HG03097 (cell line): ENCODE measurements at regions not wholly inside any gene's neighbourhood (a gene's known extent, or its start where the extent isn't known, plus 50 kb on each side); places are given as distances from the start of the nearest gene placed in this dataset.
A peak's percentile ranks its signal among the peaks of the same experiment; 100 is the strongest.
"Not testable (repeated sequence)": the region's sequence is repeated elsewhere in the genome, so short reads cannot be mapped to it uniquely, and the experiment has no call there.

Experiments used
- ATAC-seq: cut with Tn5 transposase; IDR thresholded peaks from one replicate; pipeline ENCODE4 v1.9.1; 2021; ENCODE audit not compliant: unreplicated experiment, low FRiP score

- ATAC-seq: no peak
Observed at GRCh38 chr11:29263971-29264682, 752.7 kb downstream of the KCNA4 start.

DNA sequence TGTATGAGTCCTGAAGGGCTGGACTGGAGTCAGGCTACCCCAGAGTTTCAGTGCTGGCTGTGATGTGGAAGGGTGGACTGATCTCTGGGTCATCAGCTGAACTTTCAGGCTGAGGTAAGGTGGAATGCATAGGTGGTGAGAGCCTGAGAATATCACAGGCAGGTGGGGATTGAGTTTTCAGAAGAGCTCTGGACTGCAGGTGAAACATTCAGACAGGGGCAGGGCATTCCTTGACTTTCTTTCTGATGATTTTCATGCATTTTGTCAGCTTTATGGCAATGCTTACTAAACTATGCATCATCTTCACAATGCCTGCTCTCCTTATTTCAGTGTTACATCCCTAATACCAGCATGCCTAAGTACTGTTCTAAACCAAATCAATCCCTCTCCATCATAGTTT lies 755.0 kb downstream of the KCNA4 start:
- no peak for ATAC-seq

DNA sequence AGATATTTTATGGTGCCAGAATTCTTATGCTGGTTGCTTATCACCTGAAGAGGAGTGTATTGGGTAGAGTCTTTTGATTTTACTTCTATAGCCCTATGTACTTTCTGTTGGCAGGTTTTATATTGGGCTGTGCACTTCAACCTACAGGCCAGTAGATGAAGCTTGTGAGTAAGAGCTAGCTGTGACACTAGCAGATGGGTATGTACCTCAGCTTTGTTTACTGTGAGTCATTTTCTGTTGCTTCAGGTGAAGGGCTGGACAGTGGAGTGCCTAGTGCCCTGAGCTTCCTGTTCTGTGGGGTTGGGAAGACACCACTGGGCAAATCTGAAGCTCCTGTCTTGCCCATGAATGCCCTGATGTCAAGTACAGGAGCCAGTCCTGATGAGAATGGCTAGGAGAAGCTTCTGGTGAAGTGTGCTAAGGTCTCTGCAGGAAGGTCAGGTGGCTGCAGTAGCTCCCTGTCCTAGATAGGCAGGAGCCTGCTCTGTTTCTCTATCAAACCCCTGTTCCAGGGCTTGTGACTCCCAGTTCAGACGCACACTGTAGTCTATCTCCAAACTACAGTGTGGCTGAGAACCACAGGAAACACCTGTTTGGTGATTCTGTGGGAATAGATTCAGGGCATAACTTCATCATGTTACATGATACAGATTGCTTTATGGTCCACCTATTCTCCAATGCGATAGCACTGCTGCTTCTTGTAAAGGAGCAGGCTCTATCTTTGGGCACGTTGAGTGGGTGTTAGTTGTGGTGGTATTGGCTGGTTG lies 755.7 kb downstream of the KCNA4 start:
- ATAC-seq: no peak

- ATAC-seq: no peak
Observed at GRCh38 chr11:29258411-29258810, 758.4 kb downstream of the KCNA4 start.

- ATAC-seq: no peak
Observed at GRCh38 chr11:29256580-29256979, 760.2 kb downstream of the KCNA4 start.

- no peak for ATAC-seq
Observed at GRCh38 chr11:29255401-29255800, 761.4 kb downstream of the KCNA4 start.

- ATAC-seq: peak; percentile 43
Observed at GRCh38 chr11:29251738-29252137, 765.1 kb downstream of the KCNA4 start.

DNA sequence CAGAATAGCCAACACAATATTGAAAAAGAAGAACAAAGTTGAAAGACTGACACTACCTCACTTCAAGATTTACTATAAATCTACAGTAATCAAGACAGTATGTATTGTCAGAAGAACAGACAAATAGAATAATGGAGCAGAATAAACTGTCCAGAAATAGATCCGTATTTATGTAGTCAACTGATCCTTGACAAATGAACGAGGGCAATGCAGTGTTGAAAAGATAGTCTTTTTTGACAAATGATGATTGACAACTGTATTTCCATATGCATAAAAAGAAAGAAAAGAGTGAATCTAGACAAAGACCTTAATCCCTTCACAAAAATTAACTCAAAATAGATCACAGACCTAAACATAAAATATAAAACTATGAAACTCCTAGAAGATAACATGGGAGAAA lies 767.1 kb downstream of the KCNA4 start:
- ATAC-seq: no peak

- ATAC-seq: no peak
Observed at GRCh38 chr11:29244355-29244754, 772.5 kb downstream of the KCNA4 start.

DNA sequence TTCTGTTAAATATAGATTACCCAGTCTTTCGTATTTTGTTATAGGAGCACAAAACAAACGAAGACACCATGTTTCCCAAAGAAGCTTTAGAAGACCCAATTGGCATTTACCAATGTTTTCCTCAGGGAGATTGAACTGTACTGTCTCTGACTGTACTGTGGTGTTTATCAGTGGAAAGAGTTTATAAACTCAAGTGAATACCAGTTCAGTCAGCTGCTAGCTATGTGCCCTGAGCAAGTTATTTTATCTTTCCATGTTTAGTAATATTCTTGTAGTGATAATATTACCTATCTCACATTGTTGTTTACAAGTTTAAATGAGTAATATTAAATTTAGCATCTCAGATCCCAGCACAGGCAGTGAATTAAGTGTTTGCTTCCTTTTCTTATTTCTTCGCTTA lies 773.2 kb downstream of the KCNA4 start:
- ATAC-seq: no peak

DNA sequence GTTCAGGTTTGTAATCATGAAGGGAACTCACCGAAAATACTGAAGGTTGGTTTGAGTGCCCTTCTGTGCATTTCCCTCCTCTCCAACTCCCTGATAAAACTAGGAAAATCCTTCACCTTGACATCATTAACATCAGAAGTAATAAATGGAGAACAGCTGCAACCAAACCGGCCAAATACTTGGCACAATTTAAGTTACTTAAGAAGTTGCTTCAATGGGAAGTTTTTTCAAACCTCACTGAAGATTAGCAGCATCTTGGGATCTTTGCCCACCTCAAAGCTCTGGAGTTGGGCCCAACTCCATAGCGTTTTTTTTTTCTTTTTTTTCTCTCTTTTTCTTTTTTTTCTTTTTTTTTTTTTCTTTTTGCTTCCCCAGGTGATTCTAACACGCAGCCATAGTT lies 784.8 kb downstream of the KCNA4 start:
- no peak for ATAC-seq

- no peak for ATAC-seq
Observed at GRCh38 chr11:29231586-29231985, 785.2 kb downstream of the KCNA4 start.

DNA sequence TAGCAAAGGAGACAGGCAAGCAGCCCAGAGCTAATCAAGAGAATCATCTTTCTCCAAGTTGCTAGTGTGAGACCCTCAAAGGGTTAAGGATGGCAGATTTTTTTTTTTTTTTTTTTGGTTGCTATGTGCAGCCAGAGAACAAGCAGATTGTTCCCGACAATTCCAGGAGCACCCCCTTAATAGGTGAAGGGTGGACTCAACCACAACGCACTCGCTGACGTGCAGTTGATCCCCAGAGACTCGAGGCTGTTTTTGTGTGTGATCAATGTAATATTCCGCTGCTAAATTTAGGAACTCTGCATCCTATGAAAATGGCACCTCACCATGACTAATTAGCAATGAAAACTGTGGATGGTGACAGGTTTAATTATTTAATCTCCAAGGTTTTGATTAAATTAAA lies 789.0 kb downstream of the KCNA4 start:
- ATAC-seq: no peak

DNA sequence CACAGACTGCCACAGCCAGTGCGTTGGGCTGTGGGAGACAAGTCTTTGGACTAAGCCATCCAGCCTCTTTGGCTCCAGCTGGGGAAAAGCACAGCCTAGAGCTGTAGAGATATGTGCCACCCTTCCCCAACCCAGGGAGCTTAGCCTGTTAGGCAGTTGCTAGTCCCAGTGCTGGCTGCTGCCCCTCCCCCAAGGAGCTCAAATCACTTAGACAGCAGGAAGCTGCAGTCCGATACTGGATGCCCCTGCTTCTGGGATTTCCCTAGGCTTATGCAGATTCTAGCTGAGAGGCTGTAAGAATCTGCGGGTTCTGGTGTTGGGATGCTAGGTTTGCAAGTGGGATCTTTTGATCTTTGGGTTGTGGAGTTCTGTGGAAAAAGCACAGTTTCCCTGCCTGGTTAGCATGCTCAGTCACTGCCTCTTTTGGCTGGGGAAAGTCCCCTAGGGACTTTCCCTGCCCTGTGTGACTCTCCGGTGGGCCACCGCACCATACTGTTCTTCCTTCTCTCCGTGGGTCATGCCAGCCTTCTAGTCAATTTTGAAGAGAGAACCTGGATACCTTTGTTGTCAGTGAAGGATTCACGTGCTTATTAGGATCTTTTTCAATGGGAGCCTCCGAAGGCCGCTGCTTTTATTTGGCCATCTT lies 792.0 kb downstream of the KCNA4 start:
- ATAC-seq: no peak

- ATAC-seq: not testable (repeated sequence)
Observed at GRCh38 chr11:29219531-29219930, 797.3 kb downstream of the KCNA4 start.

- no peak for ATAC-seq
Observed at GRCh38 chr11:29217901-29218300, 798.9 kb downstream of the KCNA4 start.

- no peak for ATAC-seq
Observed at GRCh38 chr11:29214833-29215232, 802.0 kb downstream of the KCNA4 start.

DNA sequence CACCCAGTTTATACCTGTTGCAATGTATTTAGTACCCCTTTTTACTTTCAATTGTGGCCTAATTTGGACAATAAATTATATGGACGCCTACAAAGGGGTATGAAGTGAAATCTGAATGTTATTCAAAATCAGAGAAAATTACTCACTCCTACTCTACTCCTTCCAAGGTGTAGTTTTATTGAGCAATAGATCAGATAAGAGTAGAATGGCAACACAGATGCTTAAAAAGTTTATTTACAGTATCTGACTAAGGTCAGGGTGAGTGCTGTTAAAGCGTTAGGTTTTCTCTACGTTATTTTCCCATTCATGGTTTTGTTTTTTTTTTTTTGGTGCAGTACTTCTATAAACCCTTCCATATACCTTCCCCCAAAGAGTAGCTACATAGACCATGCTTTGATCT lies 805.6 kb downstream of the KCNA4 start:
- no peak for ATAC-seq

- ATAC-seq: no peak
Observed at GRCh38 chr11:29210426-29210825, 806.4 kb downstream of the KCNA4 start.

DNA sequence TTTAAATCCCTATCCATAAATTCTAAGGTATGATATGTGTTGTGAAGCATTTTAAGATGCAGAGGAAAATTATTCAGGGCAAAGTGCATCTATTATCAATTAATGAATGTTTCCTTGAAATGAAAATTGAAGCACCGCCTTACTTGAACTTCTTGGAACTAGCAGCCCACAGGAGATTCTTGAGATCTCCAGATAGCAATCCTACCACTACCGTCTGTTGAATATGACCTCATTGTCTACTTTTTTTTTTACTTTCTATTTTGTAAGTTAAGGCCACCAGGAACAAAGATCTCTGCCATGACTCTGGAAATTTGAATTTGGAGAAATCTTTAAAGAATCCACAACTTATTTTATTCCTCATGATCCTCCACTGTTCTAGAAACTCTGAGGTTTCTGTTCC lies 808.7 kb downstream of the KCNA4 start:
- no peak for ATAC-seq

DNA sequence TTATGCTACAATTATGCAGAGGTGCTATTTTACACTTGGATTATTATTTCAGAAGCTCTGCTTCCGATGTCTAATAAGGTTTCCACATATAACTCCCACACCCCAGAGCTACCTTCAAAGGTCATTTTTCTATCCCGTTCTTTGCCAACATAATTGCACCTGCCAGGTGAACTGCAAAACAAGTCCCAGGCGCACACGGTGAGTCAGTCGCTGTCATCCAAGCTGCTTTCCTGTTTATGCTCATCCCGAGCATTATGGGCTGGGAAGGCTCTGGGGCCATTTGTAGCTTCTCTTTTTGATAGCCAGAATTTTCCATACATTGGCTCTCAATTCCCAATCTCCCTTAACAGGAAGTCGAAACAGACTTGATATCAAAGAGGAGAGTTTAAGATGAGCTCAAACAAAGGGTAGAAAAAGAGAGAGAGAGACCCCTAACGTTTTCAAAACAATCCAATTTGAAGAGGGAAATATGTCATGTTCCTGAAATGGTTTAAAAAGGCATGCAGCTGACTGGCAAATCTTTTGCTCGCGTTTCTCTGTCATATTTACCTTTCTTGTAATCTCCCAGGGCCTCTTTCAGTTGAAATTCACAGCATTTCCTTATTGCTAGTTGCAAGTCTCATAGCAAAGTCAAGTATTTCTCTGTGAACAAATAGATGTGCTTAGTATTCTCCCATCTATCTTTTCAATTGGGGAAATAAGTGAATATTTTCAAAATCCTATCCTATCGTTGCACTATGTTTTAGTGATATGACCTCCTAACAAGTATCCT lies 815.9 kb downstream of the KCNA4 start:
- no peak for ATAC-seq
